HEK293T (cell line): ENCODE measurements at regions not wholly inside any gene's neighbourhood (a gene's known extent, or its start where the extent isn't known, plus 50 kb on each side); places are given as distances from the start of the nearest gene placed in this dataset.

Experiments used
- FOXK2 ChIP-seq: fragments of 450-650 bp; IDR thresholded peaks from 2 replicates; pipeline ENCODE4 v1.6.1; 2016; ENCODE audit warnings: mild to moderate bottlenecking
- FOXM1 ChIP-seq: fragments of 450-650 bp; IDR thresholded peaks from 2 replicates; pipeline ENCODE4 v1.6.1; 2017; ENCODE audit warnings: mild to moderate bottlenecking, borderline replicate concordance
- SP1 ChIP-seq: fragments of 450-650 bp; IDR thresholded peaks from 2 replicates; pipeline ENCODE4 v1.6.1; 2017
- SUZ12 ChIP-seq: fragments of 450-650 bp; IDR thresholded peaks from 2 replicates; pipeline ENCODE4 v1.6.1; 2016; ENCODE audit warnings: mild to moderate bottlenecking
- TF ChIP-seq, protein P1 (sequence below): fragments of 450-650 bp; IDR thresholded peaks from 2 replicates; pipeline ENCODE4 v1.6.1; 2016

DNA sequence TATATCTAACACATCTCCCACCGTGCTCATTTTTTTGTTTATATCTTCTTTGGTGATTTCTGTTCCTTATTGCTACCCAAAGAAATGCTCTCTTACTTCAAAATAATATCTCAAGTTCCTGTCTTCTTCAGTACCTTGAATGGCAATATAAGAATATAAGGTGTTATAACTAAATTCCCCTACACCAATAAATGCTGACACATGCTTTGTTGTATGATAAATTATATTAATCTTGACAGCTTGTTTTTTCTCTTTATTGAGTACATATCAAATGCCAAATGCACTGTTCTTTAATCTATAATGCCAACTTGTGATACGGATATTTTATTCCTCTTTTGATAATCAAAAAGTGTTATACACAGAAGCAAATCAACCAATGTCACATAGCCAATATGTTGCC, 540.3 kb downstream of the PYDC2 start:
- no peak for TF ChIP-seq FOXK2
- no peak for TF ChIP-seq SP1
- TF ChIP-seq, protein P1, sequence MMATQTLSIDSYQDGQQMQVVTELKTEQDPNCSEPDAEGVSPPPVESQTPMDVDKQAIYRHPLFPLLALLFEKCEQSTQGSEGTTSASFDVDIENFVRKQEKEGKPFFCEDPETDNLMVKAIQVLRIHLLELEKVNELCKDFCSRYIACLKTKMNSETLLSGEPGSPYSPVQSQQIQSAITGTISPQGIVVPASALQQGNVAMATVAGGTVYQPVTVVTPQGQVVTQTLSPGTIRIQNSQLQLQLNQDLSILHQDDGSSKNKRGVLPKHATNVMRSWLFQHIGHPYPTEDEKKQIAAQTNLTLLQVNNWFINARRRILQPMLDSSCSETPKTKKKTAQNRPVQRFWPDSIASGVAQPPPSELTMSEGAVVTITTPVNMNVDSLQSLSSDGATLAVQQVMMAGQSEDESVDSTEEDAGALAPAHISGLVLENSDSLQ: no peak
- TF ChIP-seq SUZ12: no peak
- no peak for TF ChIP-seq FOXM1
